ENCODE measurements at regions not wholly inside any gene's neighbourhood (a gene's known extent, or its start where the extent isn't known, plus 50 kb on each side); places are given as distances from the start of the nearest gene placed in this dataset.
"Not testable (repeated sequence)": the region's sequence is repeated elsewhere in the genome, so short reads cannot be mapped to it uniquely, and the experiment has no call there.

DNA sequence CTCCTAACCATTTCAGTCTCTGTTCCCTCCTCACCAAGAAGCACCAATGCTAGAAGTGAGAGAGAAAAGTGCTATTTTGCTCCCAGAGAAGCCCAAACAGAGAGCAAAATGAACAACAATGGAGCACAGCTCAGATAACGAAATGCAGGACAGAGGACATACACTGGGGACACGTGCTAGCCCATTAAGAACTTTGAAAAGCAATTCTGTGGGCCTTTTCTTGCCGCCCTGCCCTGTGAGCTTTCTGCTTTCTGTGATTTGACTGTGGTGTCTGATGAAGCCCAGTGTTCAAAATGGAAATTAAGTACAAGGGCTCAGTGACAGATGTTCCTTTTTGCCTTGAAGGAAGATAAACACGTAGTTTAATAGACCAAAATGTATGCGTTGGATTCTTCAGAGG lies 130.8 kb downstream of the S1PR1 start:
- no peak for DNase-seq (ENCODE audit: low read depth, low spot score)

GRCh38 chr1:101370488-101370887 lies 133.7 kb downstream of the S1PR1 start:
- DNase-seq (ENCODE audit: low read depth, low spot score), result no peak

- DNase-seq (ENCODE audit: low read depth, low spot score), result no peak
Measured at GRCh38 chr1:101371259-101371658, 134.4 kb downstream of the S1PR1 start.

GRCh38 chr1:101373570-101373969 lies 136.8 kb downstream of the S1PR1 start:
- no peak for DNase-seq (ENCODE audit: low read depth, low spot score)

- not testable (repeated sequence) for DNase-seq (ENCODE audit: low read depth, low spot score)
Measured at GRCh38 chr1:101375448-101375847, 138.6 kb downstream of the S1PR1 start.

GRCh38 chr1:101376121-101377083 lies 139.6 kb downstream of the S1PR1 start:
- DNase-seq (ENCODE audit: low read depth, low spot score), result peak; percentile 3

DNA sequence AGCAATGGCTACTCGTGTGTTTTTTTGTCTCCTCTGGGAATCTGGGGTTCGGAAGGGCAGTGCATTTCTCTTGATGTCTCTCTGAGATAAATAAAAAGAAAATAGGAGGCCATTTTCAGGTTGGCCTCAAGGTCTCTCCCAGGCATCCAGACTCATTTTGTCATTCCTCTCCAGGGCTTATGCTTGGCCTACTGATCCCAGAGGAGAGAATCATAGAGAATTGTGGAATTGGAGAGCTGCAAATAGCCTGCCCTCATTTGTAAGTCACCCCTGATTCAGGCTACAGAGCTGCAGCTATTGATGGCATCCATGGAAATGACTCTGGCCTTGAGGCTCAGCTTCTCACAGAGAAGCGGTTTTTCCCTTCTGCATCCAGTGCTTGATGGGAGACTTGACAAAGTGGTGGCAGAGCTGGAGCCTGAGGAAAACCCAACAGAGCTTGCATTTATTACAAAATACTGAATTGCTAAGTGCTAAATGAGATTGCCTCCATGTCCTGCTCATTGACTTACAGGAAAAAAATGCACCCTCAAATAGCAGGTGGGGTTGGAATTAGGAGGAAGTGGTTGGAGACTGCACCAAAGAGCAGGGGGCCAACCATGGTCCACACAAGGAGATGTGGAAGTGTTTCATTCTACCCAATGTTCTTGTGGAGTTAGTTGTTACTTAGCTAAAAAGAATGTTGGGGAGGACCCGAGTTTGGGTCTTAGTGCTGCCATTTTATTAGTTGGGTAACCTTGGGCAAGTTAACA lies 140.4 kb downstream of the S1PR1 start:
- no peak for DNase-seq (ENCODE audit: low read depth, low spot score)

GRCh38 chr1:101379037-101379436 lies 142.2 kb downstream of the S1PR1 start:
- no peak for DNase-seq (ENCODE audit: low read depth, low spot score)

DNA sequence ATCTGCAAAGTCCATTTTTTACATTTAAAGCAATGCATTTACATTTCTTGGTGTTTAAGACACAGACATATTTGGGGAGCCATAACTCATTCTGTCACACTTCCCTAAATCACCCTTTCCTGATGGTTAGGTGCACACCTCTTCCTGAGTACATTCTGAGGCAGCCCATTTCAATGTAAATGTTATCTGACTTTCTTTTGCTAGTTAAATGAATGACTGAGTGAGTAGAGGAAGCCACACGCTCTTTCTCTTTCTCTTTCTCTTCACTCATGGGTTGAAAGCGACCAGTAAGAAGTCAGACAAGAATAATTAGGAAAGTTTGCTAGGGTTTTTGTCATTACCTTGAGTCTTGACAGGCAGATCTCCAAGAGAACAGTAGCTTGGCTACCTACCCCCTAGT lies 143.1 kb downstream of the S1PR1 start:
- DNase-seq (ENCODE audit: low read depth, low spot score), result no peak

- DNase-seq (ENCODE audit: low read depth, low spot score), result peak; percentile 21
Measured at GRCh38 chr1:101382135-101382534, 145.3 kb downstream of the S1PR1 start.

- no peak for DNase-seq (ENCODE audit: low read depth, low spot score)
Measured at GRCh38 chr1:101388904-101389546, 152.2 kb downstream of the S1PR1 start.

DNA sequence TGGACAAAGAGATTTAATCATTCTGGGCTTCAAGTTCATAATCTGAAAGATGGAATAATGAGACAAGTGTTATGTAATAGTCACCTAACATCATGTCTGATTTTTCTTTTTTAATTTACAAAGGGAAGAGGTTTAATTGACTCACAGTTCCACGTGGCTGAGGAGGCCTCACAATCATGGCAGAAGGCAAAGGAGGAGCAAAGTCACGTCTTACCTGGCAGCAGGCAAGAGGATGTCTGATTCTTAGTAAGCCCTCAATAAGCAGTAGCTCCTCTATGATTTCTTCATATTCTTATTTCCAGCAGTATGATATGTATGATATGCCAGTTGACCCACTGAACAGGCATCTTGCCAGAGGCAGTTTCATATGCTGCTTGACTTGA lies 152.7 kb downstream of the S1PR1 start:
- DNase-seq (ENCODE audit: low read depth, low spot score), result no peak

GRCh38 chr1:101392552-101392951 lies 155.7 kb downstream of the S1PR1 start:
- DNase-seq (ENCODE audit: low read depth, low spot score), result no peak

GRCh38 chr1:101394041-101394440 lies 157.2 kb downstream of the S1PR1 start:
- DNase-seq (ENCODE audit: low read depth, low spot score), result no peak

- DNase-seq (ENCODE audit: low read depth, low spot score), result no peak
Measured at GRCh38 chr1:101399222-101399621, 162.4 kb downstream of the S1PR1 start.

GRCh38 chr1:101406271-101406670 lies 169.5 kb downstream of the S1PR1 start:
- no peak for DNase-seq (ENCODE audit: low read depth, low spot score)

GRCh38 chr1:101406681-101407080 lies 169.9 kb downstream of the S1PR1 start:
- DNase-seq (ENCODE audit: low read depth, low spot score), result no peak

- no peak for DNase-seq (ENCODE audit: low read depth, low spot score)
Measured at GRCh38 chr1:101407505-101408211, 170.8 kb downstream of the S1PR1 start.

- DNase-seq (ENCODE audit: low read depth, low spot score), result no peak
Measured at GRCh38 chr1:101408212-101409042, 171.6 kb downstream of the S1PR1 start.

DNA sequence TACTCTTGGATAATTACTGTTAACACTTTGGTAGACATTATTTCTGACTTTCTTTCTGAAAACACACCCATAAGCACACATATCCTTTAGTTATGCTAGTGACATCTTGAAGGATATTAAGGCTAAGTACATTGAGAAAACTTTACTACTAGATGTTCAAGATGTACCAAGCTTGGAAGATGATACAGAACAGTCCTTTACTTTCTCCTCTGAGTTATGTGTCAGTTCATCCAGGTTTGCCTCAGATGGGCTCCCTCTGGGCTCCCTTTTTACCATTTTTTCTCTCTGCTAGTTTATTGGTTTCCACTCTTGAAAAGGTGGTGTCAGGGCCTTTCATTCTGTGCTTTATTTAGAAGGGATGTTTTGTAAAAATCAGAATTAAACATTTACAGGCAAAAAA lies 172.3 kb downstream of the S1PR1 start:
- no peak for DNase-seq (ENCODE audit: low read depth, low spot score)

Measured in ELF-1 (cell line).